Adrenal gland (tissue), 5 donors: ENCODE measurements at regions not wholly inside any gene's neighbourhood (a gene's known extent, or its start where the extent isn't known, plus 50 kb on each side); places are given as distances from the start of the nearest gene placed in this dataset.

Source experiments
- CTCF ChIP-seq, 6 experiments: fragments of 450-650 bp in 4 of 6; fragments of 200-600 bp in 2 of 6; sonication (generic) in 1 of 6; IDR thresholded peaks; 1 replicate in 5 of 6; 2 replicates in 1 of 6; pipeline versions ENCODE4 v1.5.1 to v1.8.0; 2016 to 2021; ENCODE audit warnings: antibody characterized with exemption in 6 of 6, mild to moderate bottlenecking in 2 of 6, moderate library complexity in 1 of 6
- POLR2A ChIP-seq, 2 donors: fragments of 450-650 bp; IDR thresholded peaks; one replicate each; pipeline ENCODE4 v1.6.1; 2017; ENCODE audit warnings: antibody characterized with exemption in 2 of 2, mild to moderate bottlenecking in 2 of 2, moderate library complexity in 1 of 2
- donor health status: DM: no; HTN: no; CAD: no.

GRCh38 chr9:106696804-106697203, 166.2 kb upstream of the ZNF462 start:
- TF ChIP-seq CTCF (IDR thresholded peaks at IDR 0.05) (no peak), POLR2A (IDR thresholded peaks at IDR 0.05) (no peak)
